Esophagus (tissue), 2 donors: ENCODE measurements at regions not wholly inside any gene's neighbourhood (a gene's known extent, or its start where the extent isn't known, plus 50 kb on each side); places are given as distances from the start of the nearest gene placed in this dataset.

Source experiments
- H3K27ac ChIP-seq, 2 donors: one replicate each; pipeline ENCODE4 v1.5.1; 2013; ENCODE audit warnings: low read depth in 2 of 2, mild to moderate bottlenecking in 2 of 2, inconsistent platforms in 1 of 2, low read length in 1 of 2, moderate library complexity in 1 of 2
- H3K27me3 ChIP-seq, 2 donors: one replicate each; pipeline ENCODE4 v1.6.1; 2013; ENCODE audit warnings: low read length in 2 of 2, control low read depth in 1 of 2, mild to moderate bottlenecking in 1 of 2; ENCODE audit not compliant: insufficient read depth in 2 of 2, control insufficient read depth in 1 of 2
- H3K36me3 ChIP-seq, 2 donors: one replicate each; pipeline ENCODE4 v1.6.1; 2013; ENCODE audit warnings: low read length in 1 of 2; ENCODE audit not compliant: control insufficient read depth in 2 of 2, insufficient read depth in 2 of 2
- H3K4me1 ChIP-seq, 2 donors: one replicate each; pipeline ENCODE4 v1.6.1; 2013; ENCODE audit warnings: low read length in 1 of 2; ENCODE audit not compliant: control insufficient read depth in 2 of 2, insufficient read depth in 2 of 2
- H3K4me3 ChIP-seq, 2 donors: one replicate each; pipeline ENCODE4 v1.5.1; 2013; ENCODE audit warnings: low read length in 2 of 2, mild to moderate bottlenecking in 2 of 2, low read depth in 1 of 2, moderate library complexity in 1 of 2
- H3K9me3 ChIP-seq, 2 donors: one replicate each; pipeline ENCODE4 v1.6.1; 2013; ENCODE audit warnings: mild to moderate bottlenecking in 2 of 2, low read depth in 1 of 2, low read length in 1 of 2, moderate library complexity in 1 of 2; ENCODE audit not compliant: control insufficient read depth in 2 of 2, insufficient read depth in 1 of 2
- WGBS, 2 donors: extraction: QIAGEN DNeasy Blood & Tissue Kit; methylation state at CpG; one replicate each; pipeline ENCODE4 v1.1.7; 2013; 5-methylcytosine and 5-hydroxymethylcytosine counted together
- donor health status: healthy with polysubstance abuse.
- donor health status: Bipolar disorder and iron deficiency.

- Histone ChIP-seq H3K27ac (no peak overlapping the region), H3K27me3 (no peaks in the 10 kb centered on the region)
- WGBS, 2 donors: 48 to 56% methylated on average over 6 of the region's 6 CpGs
Measured at GRCh38 chr22:49464037-49464436, 363.6 kb downstream of the BRD1 start.

DNA sequence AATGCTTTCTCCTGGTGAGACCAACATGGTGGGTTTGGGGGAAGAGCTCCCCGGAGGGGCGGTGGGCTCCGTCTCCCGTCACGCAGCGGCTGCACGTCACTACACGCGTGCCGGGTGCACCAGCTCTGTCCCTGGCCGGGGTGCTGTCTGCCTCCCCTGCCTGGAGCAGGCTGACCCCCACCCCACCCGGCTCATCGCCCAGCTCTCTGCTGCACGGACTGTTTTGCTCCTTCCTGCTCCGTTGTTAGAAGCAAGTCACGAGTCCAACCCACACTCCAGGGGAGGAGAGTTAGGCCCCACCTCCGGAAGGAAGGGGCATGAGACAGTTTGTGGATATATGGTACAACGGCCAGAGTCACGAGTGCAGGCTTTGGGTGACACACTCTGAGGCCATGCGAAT lies 364.9 kb downstream of the BRD1 start:
- no peaks in the 10 kb centered on the region for H3K4me1 ChIP-seq
- peaks cover 0 to 3% of the 10 kb centered on the region in 2 donors for H3K9me3 ChIP-seq
- no peak overlapping the region for H3K4me3 ChIP-seq
- no peaks in the 10 kb centered on the region for H3K36me3 ChIP-seq
- WGBS, 2 donors: 78 to 79% methylated on average over 20 of the region's 20 CpGs
- H3K27ac ChIP-seq: no peak overlapping the region
- no peaks in the 10 kb centered on the region for H3K27me3 ChIP-seq

More at GRCh38 chr22:49464037-49464436, 363.6 kb downstream of the BRD1 start:
- Histone ChIP-seq H3K36me3 (no peaks in the 10 kb centered on the region), H3K9me3 (peaks cover 0 to 3% of the 10 kb centered on the region in 2 donors), H3K4me1 (no peaks in the 10 kb centered on the region), H3K4me3 (no peak overlapping the region)

DNA sequence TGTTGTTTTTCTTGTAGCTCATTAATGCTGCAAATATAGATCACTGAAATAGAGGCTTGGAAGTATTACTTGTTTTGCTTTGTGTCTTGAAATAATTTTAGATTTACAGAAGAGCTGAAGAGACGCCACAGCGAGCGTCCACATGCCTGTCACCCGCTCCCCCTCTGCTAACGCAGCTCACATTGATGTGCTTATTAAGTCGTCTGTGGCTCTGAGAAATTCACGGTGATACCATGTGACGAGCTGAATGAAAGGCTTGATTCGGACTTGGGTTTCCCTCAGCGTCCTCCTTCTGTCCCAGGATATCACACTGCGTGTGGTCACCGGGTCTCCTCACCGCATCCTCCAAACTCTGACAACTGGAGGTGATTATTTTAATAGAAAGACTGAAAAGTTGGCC lies 365.4 kb downstream of the BRD1 start:
- no peaks in the 10 kb centered on the region for H3K27me3 ChIP-seq
- no peak overlapping the region for H3K4me3 ChIP-seq
- peaks cover 0 to 2% of the 10 kb centered on the region in 2 donors for H3K9me3 ChIP-seq
- no peaks in the 10 kb centered on the region for H3K4me1 ChIP-seq
- no peaks in the 10 kb centered on the region for H3K36me3 ChIP-seq
- WGBS, 2 donors: 86 to 88% methylated on average over 13 of the region's 13 CpGs
- no peak overlapping the region for H3K27ac ChIP-seq

- H3K27me3 ChIP-seq: no peaks in the 10 kb centered on the region
- 85 to 90% methylated on average over 19 of the region's 19 CpGs for WGBS, 2 donors
- no peaks in the 10 kb centered on the region for H3K4me1 ChIP-seq
- no peaks in the 10 kb centered on the region for H3K9me3 ChIP-seq
- H3K4me3 ChIP-seq: no peak overlapping the region
- H3K27ac ChIP-seq: no peak overlapping the region
- H3K36me3 ChIP-seq: no peaks in the 10 kb centered on the region
Measured at GRCh38 chr22:49461674-49462073, 366.0 kb downstream of the BRD1 start.

- Histone ChIP-seq H3K4me3 (no peak overlapping the region), H3K27ac (no peak overlapping the region), H3K36me3 (no peaks in the 10 kb centered on the region), H3K27me3 (no peaks in the 10 kb centered on the region), H3K9me3 (no peaks in the 10 kb centered on the region), H3K4me1 (no peaks in the 10 kb centered on the region)
- WGBS, 2 donors: 28 to 37% methylated on average over 15 of the region's 15 CpGs
Measured at GRCh38 chr22:49460592-49461281, 366.9 kb downstream of the BRD1 start.

GRCh38 chr22:49460091-49460490 lies 367.6 kb downstream of the BRD1 start:
- H3K27ac ChIP-seq: no peak overlapping the region
- WGBS, 2 donors: 63 to 64% methylated on average over 5 of the region's 5 CpGs
- no peaks in the 10 kb centered on the region for H3K4me1 ChIP-seq
- H3K36me3 ChIP-seq: no peaks in the 10 kb centered on the region
- no peak overlapping the region for H3K4me3 ChIP-seq
- no peaks in the 10 kb centered on the region for H3K9me3 ChIP-seq
- H3K27me3 ChIP-seq: no peaks in the 10 kb centered on the region

DNA sequence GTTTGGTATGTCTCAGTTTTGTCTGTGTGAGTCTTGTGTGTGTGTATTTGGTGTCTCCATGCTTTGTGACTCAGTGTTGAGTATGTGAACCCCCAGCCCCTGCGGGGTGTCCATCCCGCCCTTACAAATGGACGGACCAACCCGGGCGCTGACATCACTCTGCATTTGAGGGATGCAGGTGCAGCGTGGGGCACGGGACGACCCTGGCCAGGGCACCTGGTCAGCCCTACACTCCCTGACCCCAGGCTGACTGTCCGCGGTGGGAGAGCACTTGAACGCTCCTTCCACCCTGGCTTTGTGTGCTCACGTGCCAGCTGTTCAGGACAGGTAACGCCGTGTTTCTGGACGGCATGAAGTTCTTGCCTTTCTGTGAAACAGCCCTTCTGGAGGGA lies 369.0 kb downstream of the BRD1 start:
- Histone ChIP-seq H3K4me1 (no peaks in the 10 kb centered on the region), H3K9me3 (no peaks in the 10 kb centered on the region), H3K27me3 (no peaks in the 10 kb centered on the region), H3K4me3 (no peak overlapping the region), H3K36me3 (no peaks in the 10 kb centered on the region), H3K27ac (no peak overlapping the region)
- 88 to 90% methylated on average over 15 of the region's 15 CpGs for WGBS, 2 donors

DNA sequence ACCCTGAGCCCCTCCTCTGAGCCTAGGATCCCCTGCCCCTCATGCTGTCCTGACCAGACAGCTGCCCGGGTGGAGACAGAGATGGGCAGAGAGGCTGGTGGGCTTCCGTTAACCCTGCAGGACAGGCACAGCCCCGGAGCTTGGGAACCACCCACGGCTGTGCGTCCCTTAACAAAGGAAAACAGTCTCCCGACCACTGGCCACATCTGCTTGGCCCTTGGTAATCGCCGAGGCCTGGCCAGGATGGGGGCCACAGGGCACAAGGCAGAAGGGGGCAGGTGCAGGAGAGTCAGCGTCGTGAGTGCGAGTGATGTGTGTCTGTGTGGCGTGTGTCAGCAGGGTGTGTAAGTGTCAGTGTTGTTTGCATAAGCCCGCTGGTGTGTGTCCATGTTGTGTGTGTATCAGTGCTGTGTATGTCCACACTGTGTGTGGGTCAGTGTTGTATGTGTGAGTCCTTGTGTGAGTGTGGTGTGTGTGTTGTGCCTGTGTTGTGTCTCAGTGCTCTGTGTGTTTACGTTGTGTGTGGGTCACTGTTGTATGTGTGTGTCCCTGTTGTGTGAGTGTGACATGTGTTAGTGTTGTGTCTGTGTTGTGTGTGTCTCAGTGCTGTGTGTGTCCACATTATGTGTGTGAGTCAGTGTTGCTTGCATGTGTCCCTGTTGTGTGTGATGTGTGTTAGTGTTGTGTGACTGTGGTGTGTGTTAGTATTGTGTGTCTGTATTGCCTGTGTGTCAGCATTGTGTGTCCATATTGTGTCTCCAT lies 369.5 kb downstream of the BRD1 start:
- no peaks in the 10 kb centered on the region for H3K27me3 ChIP-seq

GRCh38 chr22:49457146-49457545 lies 370.5 kb downstream of the BRD1 start:
- WGBS, 2 donors: 32 to 37% methylated on average over 17 of the region's 17 CpGs
- H3K4me3 ChIP-seq: no peak overlapping the region
- H3K27me3 ChIP-seq: no peaks in the 10 kb centered on the region
- H3K27ac ChIP-seq: no peak overlapping the region
- H3K36me3 ChIP-seq: no peaks in the 10 kb centered on the region
- H3K9me3 ChIP-seq: peaks cover 0 to 4% of the 10 kb centered on the region in 2 donors
- H3K4me1 ChIP-seq: no peaks in the 10 kb centered on the region

More for the DNA sequence above, 369.5 kb downstream of the BRD1 start:
- Histone ChIP-seq H3K9me3 (no peaks in the 10 kb centered on the region), H3K27ac (no peak overlapping the region), H3K4me1 (no peaks in the 10 kb centered on the region), H3K36me3 (no peaks in the 10 kb centered on the region), H3K4me3 (no peak overlapping the region)
- 82 to 84% methylated on average over 14 of the region's 14 CpGs for WGBS, 2 donors

DNA sequence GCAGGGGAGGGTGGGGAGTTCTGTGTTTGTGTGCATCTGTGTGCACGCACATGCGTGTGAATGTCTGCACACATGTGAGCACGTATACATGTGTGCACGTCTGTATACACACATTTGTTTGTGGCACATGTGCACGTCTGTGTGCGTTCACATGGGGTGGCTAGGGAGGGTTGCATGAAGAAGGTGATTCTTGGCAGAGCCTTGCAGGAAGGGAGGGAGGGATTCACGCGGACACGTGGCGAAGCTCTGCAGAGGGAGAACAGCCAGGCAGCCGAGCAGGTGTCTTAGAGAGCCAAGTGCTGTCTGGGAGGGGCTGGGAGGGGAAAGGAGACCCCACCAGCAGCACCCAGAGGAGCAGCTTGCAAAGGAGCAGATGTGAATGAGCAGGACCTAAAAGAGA lies 372.1 kb downstream of the BRD1 start:
- Histone ChIP-seq H3K36me3 (no peaks in the 10 kb centered on the region), H3K27ac (no peak overlapping the region), H3K4me3 (no peak overlapping the region), H3K9me3 (peaks cover 0 to 6% of the 10 kb centered on the region in 2 donors), H3K4me1 (no peaks in the 10 kb centered on the region), H3K27me3 (no peaks in the 10 kb centered on the region)
- 52 to 58% methylated on average over 11 of the region's 11 CpGs for WGBS, 2 donors
